ENCODE measurements at regions not wholly inside any gene's neighbourhood (a gene's known extent, or its start where the extent isn't known, plus 50 kb on each side); places are given as distances from the start of the nearest gene placed in this dataset.
"Not testable (repeated sequence)": the region's sequence is repeated elsewhere in the genome, so short reads cannot be mapped to it uniquely, and the experiment has no call there.

DNA sequence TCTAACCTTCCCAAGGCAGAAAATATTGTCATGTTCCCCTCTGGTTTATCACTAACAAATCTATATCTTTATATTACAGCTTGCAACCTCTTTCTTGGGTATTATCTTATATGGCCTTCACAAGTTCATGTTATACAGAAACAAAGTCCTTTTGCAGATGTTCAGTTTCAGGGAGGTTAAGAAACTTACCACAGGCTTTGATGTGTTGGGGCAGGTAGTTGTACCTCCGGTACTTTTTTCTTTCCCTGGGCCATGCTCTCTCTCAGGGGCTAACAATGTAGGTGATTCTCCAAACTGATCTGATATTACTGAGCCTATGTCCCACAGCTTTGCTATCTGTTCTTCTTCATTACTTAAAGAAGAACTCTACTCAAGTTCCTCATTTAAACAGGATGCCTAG lies 548.9 kb upstream of the SYT4 start:
- DNase-seq, result no peak

GRCh38 chr18:43827311-43827710 lies 550.0 kb upstream of the SYT4 start:
- DNase-seq, result no peak

DNA sequence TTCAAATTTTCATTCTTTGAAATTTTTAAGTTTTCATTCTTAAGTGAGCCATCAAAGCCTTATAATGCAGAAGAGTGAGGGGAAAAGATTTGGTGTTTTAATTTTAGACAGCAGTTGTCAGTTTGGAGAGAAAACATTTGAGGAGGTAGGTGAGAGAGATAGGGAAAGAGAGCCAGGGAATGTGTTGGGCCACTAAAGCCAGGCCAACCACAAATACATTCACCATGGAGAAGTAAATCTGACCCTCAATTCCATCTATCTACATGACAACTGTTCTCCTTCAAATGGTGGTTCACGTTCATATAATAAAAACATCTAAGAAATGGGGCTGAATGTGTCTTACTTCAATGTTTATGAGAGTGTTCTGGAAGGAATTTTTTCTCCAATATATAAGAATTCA lies 553.0 kb upstream of the SYT4 start:
- no peak for DNase-seq

- DNase-seq, result no peak
Measured at GRCh38 chr18:43830947-43831346, 553.7 kb upstream of the SYT4 start.

- no peak for DNase-seq
Measured at GRCh38 chr18:43846299-43846698, 569.0 kb upstream of the SYT4 start.

DNA sequence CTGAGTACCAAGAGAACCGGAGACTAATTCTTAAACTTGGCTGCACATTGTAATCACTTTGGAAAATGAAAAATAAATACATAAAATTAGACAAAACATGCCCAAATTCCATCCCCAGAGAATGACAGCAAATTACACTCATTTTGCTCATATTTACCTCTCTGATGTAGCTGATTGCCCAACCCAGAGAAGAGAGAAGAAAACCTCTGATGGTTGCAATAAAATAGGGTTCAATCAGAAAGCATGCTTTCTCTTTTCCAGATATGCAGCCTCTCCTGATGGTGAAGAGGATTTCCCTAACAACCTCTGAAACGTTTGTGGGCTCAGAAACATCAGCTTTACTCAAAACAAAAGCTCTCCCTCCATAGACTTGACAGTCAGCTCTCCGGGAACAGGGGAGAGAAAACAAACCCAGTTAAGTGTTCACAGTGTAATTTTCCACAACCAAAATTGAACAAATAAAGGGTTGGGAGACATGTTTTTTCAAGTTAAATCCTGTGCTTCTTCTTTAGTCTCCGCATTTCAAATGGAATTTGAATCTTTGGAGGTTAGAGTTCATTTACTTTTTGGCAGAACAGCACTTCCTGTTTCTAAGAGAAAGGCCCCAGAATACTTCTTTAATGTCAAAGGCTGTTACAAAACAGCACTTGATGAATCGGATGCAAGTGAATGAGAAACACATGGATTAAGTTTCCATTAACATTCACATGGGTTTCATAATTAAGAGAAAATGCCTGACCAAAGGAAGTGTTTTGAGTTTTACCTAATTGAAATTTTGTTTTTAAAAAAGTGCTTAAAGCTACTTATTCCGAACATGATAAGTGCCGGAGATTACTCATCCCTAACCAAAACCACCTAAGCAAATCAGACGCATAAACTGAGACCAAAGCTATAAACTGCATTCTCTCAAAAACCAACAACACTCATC lies 570.1 kb upstream of the SYT4 start:
- DNase-seq, result no peak

DNA sequence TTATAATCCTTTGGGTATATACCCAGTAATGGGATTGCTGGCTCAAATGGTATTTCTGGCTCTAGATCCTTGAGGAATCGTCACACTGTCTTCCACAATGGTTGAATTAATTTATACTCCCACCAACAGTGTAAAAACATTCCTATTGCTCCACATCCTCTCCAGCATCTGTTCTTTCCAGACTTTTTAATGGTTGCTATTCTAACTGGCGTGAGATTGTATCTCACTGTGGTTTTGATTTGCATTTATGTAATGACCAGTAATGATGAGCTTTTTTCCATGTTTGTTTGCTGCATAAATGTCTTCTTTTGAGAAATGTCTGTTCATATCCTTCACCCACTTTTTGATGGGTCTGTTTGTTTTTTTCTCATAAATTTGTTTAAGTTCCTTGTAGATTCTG lies 572.5 kb upstream of the SYT4 start:
- not testable (repeated sequence) for DNase-seq

GRCh38 chr18:43855376-43855775 lies 578.1 kb upstream of the SYT4 start:
- no peak for DNase-seq

DNA sequence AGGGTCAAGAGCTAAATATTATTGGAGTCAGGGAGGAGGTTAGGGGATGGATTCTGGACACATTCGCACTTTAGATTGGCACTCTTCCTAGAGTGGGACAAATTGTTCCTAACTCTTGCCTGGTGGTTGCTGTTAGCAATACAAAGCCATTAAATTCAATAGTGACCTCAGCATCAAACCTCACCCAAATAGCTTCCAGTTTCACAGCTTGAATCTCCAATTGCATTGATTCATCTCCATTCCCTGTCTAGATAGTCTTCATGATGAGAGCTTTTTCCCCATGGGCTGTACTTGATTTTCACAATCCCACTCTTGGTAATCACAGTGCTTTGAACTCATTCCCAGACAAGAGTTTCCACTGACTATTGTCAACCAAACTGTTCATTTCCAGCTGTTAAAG lies 585.9 kb upstream of the SYT4 start:
- DNase-seq, result no peak

GRCh38 chr18:43866696-43867095 lies 589.4 kb upstream of the SYT4 start:
- no peak for DNase-seq

- DNase-seq, result no peak
Measured at GRCh38 chr18:43868497-43868995, 591.3 kb upstream of the SYT4 start.

GRCh38 chr18:43869451-43870008 lies 592.2 kb upstream of the SYT4 start:
- no peak for DNase-seq

GRCh38 chr18:43870626-43871025 lies 593.3 kb upstream of the SYT4 start:
- DNase-seq, result no peak

- DNase-seq, result no peak
Measured at GRCh38 chr18:43875511-43875910, 598.2 kb upstream of the SYT4 start.

GRCh38 chr18:43876286-43876685 lies 599.0 kb upstream of the SYT4 start:
- DNase-seq, result no peak

DNA sequence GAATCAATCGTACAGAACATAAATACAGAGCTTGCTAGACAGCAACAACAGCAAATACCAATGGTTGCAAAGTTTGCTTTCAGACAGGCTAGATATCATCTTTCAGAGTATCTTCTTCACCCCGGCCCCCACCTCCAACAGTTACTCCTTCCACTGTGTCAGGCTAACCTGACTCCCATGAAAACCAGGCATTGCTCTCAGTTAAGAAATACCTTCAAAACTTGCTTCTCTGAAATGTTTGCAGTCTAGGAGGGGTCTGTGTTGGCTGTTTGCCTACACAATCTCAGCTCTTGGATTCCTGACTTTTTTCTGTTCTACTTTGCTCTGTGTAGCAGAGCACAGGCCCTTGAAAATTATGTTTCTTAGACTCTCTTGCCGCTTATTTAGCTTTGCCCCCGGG lies 599.5 kb upstream of the SYT4 start:
- DNase-seq, result no peak

DNA sequence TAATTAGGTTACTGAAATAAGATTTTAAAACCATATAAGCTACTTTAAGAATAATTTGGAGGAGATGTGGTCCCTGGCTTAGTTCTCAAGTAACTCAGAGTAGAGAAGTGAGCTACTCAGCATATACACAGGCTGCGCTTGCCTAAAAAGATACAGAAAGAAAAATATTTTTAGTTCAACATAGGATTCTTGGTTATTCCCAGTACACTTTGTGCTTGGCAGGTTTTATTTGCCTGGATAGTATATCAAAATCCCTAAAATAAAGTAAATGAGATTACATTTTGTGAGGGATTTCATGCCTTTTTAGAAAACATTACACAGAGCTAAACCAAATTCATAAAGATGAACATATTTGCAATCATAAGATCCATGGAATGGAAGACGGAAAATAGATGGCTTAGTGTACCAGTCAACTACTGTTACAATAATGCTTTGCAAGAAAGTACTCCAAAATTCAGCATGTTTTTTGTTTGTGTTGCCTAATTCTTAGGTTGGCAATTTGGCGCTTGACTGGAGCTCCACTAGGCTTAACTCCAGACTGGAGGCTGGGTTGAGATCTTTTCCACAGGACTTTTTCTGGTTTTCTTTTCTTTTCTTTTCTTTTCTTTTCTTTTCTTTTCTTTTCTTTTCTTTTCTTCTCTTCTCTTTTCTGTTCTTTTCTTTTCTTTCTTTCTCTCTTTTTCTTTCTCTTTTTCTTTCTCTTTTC lies 600.5 kb upstream of the SYT4 start:
- DNase-seq, result no peak

DNA sequence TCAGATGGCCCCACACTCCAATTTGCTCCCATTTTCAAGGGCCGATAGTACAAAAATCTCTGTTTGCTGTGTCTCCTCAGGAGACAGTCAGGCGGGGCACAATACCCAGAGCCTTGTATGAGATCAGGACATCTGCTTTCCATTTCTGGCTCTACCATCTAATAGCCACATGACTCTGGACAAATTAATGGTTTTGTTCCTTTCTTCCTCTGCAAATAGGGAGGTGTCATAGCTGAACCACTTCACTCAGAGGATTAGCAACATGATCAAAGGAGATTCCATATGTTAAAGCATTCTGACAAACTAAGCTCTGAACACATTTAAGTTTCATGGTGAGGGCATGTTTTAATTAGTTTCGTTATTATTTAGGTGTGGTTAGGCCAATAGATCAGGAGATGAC lies 602.1 kb upstream of the SYT4 start:
- DNase-seq, result no peak

GRCh38 chr18:43882358-43883055 lies 605.2 kb upstream of the SYT4 start:
- DNase-seq, result no peak

DNA sequence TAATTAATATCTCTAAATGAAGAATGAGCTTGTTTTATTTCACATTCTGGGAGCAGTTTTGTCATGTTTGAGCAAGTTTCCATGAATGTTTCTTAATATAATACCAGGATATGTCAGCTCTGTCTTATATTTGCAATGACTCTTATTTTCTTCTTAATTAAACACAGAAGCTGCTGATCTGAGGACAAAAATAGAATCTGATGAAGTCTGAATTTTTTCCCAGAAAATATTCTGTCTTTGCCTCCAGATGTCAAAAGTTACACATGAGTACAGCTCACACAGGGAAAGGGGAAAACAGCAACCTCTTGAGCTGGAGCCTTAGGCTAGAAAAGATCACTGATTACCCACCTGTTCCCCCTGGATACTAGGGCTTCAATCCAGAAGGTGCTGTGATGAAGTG lies 606.6 kb upstream of the SYT4 start:
- no peak for DNase-seq

DNA sequence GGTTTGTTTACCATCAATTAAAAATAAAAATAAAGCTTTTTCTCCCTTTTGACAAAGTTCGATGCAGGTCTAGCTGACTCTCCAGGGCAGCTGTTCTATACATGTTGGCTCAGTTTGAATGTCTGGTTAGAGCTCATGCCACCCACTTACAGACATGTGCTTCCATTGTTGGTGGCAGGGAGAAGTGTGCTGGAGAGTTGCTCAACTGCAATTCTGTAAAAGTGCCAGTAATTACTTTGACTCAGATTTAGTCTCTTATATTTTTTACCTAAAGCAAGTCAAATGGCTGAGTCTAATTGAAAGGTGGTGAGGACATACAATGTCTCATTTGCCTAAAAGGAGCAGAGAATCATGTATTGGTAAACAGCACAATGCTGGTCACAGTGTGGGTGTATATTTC lies 609.1 kb upstream of the SYT4 start:
- DNase-seq, result no peak

DNA sequence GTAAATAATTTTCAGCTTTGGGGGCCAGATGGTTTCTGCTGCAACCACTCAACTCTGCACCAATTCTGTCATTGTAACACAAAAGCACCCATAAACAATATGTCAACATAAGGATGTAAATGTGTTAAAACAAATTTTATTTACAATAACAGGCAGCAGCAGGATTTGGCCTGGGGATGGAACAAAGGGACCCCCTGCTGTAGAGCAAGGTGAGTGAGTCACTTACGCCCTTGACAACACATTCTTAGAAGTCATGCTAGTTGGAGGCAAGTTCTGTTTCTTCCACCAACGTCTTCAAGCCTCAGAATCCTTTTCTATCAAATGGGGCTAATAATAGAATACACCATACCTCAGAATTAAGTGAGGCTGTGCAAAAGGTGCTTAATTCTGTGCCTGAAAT lies 610.2 kb upstream of the SYT4 start:
- no peak for DNase-seq

- no peak for DNase-seq
Measured at GRCh38 chr18:43888598-43888997, 611.3 kb upstream of the SYT4 start.
